ENCODE measurements at regions not wholly inside any gene's neighbourhood (a gene's known extent, or its start where the extent isn't known, plus 50 kb on each side); places are given as distances from the start of the nearest gene placed in this dataset.

DNA sequence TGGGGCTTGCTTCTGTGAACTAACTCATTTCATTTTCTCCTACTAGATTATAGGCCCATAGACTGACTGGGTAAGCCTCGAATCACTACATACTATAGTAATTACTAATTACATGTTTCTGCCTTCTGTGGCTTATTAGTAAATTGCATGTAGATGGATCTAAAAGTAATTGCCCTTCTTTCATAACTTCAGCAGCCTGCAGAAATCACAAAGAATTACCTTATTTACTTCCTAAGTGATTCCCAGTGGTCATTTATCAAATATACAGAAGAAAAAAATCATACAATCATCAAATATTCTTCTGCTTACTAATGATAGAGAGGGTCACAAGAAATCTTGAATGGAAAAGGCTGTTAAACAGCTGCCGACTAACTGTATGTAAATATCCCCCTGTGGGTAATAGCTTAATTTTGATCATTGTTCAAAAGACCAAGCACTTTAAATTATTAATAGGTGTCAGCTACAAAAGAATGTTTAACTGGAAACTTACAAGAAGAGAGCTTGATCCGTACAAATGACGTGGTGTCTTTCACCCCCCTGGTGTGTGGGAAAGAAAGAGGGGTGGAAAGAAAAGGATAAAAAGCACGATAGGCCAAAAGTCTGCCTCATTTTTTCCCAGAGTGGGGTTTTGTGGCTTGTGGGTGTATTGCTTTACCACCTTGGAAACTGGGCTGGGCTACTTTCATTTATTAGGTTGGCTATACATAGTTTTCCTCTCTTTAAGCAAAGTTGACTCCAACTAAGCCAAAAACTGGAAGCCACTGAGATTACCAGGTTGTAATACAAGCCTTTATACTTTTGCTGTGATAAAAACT, 361.8 kb upstream of the ZMIZ1 start:
- DNase-seq = no peak

DNA sequence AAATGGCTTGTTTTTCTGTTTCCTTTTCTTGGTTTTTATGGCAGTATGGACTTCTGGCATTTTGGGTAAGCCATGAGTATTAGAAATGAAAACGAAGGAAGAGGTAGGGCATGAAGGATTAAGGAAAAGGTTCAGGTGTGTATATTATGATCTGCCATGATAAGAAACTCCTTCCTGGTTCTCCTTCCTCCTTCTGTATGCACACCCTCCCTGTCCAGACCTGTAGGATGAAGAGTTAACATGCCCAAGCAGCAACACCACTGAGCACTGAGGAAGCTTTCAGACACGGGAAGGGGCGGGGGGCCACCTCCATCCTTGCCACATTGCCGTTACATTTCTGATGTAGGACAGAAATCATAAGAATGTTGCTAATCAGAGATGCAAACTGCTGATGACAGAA, 361.0 kb upstream of the ZMIZ1 start:
- DNase-seq = no peak

DNA sequence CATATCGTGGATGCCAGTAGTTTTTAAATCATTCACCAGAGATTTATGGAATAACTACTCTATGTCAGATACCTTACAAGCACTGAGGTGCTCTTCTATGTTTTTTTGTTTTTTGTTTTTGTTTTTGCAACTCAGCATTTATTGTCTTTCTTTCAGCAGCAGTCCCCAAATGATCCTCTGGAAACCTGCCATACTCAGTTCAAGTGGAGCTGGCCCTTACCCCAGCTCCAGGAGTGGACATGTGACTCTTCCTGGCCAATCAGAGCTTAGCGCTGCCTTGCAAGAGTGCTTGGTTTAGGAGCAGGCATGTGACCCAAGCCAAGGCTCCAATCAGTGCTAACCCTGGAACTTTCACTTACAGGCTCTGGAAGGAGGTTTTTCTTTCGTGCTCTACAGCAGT, 356.6 kb upstream of the ZMIZ1 start:
- peak; percentile 13 for DNase-seq

DNA sequence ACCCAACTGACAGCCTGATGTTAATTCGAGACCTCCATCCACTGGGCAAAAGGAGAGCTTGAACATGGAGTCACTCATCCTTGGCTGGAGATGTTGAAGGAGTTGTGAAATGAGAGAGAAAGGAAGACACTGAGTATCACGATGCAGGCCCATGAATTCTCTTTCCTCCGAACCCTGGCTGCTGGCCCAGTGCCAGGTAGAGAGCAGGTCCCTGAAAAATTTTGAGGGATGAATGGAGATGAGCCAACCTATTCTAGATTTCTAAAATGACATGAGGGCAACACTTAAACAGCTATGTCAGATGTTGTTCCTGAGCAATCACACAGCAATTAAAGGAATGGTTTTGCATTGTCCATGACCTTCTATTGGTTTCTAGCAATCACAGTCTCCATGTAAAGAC, 355.1 kb upstream of the ZMIZ1 start:
- no peak for DNase-seq

DNA sequence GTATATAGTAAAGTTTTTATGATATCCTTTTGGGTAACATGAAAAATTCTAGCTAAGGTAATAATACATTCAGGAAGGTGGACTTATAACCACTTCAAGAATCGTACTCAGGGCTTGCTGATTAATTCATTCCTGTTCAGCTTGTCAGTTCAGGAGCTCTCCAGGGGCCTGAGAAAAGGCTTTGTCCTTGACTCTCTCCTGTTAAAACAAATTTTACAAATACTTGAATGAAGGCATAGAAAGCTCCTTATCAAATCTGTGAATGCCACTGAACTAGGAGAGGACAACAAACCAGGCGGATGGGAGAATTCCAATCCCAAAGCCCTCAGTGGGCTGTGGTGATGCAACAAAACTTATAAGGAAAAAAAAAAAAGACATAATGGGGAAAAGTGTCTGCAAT, 354.5 kb upstream of the ZMIZ1 start:
- DNase-seq = no peak

DNA sequence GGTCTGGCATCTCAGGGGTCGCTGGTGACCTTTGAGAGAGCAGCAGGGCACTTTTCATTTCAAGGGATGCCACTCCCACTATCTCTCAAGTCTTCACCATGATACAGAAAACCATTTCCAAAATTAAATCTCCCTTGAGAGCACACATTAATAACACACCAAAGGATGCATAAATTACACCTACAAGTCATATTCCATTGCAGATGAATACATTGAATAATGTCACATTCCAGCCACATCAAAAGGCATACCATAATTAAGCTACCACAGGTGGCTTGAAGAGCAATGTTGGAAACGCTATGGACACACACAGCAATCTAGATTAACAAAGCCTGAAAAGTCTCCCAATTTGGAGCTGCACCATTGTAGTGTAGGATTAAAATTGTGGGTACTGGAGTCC, 353.3 kb upstream of the ZMIZ1 start:
- DNase-seq = no peak

DNA sequence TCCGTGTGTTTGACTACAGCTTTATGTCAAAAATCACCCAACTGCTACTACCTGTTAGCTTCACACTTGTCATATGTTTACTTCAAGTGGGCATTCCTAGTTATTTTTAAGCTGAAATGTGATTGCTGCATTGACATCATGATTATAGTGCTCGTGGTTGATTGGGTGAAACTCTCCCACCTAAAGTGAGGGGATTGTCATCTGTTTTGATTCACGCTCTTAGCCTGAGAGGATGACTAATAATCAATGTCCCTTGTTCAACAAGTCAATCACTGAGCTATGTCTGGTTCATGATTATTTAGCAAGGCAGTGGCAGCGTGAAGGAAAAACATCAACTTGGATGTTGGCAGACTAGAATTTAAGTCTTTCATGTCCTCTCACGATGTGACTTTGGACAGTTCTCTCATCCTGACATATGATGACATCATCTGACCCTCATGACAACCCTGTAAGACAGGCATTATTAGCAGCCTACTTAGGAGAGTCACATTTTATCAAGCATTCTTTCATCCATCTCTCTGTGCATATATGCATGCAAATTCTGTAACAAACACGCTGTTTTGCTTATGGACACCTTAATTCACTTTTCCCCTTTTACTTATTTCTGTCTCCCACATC, 352.6 kb upstream of the ZMIZ1 start:
- no peak for DNase-seq

DNA sequence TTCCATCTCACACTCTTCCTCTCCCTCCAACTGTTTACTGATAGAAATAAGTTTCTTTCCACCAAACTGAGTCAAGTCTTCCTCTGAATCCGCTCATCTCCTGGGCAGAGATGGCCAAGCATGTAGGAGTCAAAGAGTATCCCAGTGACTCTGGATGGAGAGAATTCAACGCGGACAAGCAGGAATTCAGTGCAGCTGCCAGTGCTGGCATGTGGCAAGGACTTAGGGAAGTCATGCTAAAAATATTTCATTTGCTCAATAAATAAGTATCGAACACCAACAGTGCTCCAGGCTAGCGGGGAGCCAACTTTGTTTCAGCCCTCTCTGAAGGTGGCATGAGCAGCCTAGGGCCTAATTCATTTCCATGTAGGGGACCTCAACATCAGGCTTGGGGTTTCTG, 351.6 kb upstream of the ZMIZ1 start:
- DNase-seq = no peak

DNA sequence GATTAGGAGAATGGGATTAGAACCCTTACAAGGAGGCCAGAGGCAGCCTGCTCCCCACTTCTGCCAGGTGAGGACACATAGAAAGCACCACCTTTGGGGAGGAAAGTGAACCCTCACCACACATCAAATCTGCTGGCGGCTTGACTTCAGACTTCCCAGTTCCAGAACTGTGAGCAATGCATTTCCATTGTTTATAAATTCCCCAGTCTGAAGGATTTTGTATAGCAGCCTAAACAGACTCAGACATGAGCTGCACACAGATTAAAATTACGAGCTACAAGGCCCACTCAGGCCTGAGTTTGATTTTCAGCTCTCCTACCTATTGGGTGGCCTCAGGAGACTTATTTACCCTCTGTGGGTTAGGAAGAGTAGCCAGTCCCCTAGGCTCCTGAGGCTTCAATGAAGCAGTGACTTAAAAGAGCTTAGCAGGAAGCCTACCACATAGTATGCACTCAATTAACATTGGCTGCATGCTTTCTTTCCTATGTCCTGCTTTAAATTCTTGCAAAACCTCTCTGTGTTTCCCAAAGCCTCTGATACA, 350.7 kb upstream of the ZMIZ1 start:
- no peak for DNase-seq

DNA sequence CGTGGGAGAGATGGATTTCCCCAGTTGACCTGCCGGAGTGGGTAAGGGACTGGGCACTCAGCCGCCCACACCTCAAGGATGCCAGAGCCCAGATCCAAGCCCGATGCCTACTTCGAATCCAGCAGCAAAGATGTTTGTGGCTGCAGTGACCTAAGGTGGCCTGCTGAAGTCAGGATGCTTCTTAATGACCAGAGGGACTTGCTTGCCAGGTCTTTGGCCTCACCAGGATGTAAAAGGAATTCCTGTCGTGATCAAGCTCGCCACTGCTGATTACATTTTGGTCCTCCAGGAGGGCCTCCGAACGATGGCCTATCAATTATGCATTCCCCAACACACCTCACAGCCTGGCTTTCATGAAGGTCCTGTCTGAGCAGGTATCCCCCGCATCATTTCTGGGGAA, 349.5 kb upstream of the ZMIZ1 start:
- no peak for DNase-seq

DNA sequence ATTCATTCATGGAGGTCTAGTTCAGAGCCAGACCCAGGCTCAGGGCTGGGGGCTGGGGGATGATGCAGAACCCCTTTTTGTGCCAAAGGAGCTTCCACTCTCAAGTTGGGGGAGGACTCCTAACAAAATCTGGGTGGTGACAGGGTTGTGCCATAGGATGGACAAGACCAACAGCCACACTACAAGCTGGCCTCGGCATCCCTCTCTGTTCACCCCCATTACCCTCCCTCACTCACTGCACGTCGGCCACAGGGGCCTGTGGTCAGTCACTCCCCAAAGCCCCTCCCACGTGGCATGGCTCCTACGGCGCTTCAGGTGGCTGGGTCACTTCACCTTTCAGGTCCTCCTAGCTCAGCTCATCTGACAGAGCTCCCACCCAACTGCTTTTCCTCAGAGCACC, 348.7 kb upstream of the ZMIZ1 start:
- no peak for DNase-seq

DNA sequence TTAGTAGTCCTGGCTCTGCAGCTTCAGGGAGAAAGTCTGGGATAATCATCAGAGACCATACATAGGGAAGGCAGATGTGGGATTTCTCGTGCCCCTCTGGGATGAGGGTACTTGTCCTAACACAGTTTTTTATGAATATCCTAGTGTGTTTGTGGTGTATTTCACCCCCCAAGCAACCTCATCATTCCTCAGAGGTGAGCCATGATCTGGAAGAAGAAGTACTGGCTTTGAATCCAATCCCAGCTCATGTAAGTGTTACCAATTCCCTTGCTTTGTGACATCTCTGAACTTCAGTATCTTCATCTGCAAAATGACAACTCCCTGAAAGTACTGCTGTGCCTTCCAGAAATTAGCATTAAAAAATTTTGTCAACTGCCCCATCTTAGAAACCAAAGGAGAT, 347.5 kb upstream of the ZMIZ1 start:
- DNase-seq = no peak

DNA sequence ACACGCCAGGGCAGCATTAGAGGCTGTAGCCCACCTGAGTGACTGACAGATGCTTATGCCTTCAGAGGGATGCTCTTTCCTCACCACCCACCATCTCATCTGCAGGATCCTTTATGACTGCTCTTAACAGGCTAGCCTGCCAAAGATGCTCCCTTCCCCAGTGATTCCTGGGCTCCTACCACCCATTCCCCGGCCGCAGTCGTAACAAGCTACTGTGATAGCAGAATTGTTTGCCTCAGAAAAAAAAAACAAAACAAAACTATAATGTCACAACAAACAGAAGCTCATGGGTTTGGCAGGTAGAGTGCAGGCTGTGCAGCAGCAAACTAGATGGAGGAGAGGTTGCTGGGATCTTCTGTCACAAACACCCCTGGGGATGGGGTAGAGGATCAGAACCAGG, 343.9 kb upstream of the ZMIZ1 start:
- no peak for DNase-seq

DNA sequence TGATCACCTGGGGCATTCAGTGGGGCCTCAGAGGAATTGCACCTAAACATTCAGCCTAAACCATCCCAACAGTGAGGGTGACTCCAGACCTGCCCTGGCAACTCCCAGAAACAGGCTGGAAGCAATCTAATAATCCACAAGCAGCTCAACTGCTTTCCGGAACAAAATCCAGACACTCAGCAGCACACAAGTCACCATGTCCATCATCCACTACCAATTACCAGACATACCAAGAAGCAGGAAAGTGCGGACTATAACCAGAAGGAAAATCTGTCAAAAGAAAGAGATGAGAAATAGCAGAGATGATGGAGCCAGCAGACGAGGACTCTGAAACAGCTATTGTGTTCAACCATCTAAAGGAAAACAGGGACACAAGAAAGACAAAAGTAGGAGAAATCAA, 342.6 kb upstream of the ZMIZ1 start:
- no peak for DNase-seq

DNA sequence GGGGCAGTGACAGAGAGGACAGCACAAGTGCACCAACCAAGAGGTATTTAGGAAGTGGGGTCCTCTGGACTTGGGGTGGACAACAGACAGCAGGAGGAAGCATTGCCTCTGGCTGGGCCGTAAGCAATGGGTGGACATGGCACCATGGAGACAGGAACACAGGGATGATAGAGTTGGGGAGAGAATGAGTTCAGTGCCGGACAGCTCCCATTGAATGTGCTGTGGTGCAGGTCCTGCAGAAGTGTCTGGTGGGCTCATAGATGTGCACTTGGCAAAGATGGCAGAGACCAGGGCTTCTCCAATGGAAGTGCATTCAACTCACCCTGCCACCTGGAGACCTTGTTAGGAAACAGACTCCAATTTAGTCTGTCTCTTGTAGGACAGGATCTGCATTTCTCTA, 341.5 kb upstream of the ZMIZ1 start:
- no peak for DNase-seq

DNA sequence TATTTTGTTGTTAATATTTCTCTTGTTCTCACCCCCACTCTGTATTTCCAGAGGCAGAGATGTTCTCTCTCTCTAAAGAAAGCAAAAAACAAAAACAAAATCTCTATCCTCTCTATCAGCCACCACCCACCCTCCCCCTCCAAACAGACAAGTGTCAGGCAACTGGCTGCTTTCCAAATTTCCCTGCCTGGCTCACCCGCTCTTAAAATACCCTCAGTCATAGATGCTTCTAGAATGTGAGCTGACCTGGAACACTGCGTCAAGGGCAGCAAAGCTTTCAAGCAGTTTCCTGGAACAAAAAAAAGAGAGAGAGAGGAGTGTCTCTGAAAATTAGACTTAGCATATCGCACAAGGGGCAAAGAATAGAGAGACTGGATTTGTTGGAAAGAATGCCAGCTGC, 341.0 kb upstream of the ZMIZ1 start:
- no peak for DNase-seq

DNA sequence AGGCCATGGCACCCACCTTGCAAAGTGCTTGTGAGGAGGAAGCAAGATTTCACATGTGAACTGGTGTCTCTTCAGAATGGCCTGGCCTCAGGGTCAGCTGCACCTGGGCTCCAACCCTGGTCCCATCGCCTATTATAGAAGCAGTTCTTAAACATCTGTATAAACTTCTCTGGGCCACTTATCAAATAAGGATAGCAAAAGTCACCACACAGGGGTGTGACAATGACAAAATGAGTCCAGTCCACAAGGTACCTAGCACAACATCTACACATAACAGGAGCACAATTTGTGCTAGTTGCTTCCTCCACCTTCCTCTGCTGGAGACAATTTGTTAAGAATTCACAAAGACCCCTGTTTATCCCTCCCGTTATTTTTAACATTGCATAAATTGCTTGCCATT, 340.6 kb upstream of the ZMIZ1 start:
- no peak for DNase-seq

DNA sequence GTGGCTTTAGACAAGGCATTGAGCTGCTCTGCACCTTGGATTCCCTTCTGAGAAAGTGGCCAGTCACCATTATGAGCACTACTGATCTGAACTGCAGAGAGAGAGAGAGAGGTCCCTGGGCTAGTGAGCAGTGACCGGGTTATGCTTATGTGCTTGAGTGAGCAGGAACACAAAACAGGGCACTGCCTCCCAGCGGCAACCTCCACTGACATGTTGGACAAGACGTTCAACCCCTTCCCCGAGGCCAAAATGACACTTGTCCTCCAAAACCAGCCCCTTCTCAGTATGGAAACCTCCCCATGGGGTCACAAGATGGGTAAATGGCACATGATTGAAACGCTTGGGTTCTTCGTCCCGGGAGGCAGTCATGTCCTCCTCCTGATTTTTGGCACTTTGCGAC, 339.4 kb upstream of the ZMIZ1 start:
- no peak for DNase-seq

DNA sequence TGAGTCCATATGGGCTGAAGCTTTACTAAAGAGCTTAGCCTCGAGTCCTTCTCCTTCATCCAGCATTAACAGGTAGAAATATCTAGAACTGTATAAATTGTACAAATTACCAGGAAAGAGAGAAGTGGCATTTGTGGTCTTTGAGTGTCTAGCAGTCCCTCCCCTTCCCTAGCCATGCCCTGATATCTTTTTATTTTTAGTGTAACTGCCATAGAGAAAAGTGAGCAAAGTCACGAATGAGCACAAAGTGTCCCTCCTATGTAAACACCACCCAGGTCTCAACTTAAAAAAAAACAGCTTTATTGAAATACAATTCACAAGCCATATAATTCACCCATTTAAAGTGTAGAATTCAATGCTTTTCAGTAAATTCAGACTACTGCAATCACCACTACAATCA, 339.0 kb upstream of the ZMIZ1 start:
- DNase-seq = no peak

DNA sequence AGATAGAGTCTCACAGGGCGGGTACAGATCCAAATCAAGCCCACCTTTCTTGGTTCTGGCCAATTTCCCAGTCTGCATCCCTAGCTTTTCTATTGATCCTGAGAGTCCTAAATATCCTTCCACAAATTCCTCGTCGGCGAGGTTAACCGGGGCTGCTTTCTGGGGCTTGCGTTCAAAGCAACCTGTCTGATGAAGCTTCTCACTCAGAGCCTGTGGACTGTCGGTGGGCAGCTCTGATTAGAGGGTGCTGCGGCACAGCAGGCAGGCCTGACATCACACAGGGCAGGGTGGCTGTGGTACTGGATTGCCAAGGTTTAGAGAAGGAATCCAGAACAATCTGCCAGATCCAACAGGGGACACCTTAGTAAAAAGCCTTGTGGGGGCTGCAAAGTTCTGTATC, 338.0 kb upstream of the ZMIZ1 start:
- no peak for DNase-seq

DNA sequence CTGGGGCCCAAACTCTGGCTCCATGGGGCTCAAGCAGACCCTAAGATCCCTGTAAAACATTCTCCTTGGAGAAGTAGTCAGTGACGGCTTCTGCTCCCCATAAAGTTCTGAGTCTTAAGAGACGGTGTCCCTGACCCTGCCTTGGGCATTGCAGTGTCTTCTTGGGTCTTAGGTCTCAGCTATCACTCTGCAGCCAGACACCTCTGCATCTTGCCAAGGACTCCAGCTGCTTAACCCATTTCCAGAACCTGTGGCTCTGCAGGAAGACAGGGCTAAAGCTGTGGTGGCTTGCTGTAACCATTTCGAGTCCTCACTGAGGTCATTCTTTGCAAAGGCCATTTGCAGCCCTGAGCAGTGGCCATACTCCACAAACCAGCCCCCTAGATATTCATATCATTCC, 337.1 kb upstream of the ZMIZ1 start:
- DNase-seq = no peak

DNA sequence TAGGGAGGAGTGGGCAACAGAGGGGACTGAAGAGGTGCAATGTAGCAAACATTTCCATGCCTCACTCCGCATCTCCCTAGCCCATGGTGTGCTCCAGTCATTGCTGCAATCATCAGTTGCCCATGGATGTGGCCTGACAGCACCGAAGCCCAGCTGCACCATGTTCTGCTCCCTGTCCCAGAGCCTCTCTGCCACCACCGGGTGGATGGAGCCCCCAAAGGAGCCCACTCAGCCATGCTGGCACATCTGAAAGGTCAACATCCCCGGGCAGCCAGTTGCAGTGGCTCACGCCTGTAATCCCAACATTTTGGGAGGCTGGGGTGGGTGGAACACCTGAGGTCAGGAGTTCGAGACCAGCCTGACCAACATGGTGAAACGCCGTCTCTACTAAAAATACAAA, 336.4 kb upstream of the ZMIZ1 start:
- no peak for DNase-seq

DNA sequence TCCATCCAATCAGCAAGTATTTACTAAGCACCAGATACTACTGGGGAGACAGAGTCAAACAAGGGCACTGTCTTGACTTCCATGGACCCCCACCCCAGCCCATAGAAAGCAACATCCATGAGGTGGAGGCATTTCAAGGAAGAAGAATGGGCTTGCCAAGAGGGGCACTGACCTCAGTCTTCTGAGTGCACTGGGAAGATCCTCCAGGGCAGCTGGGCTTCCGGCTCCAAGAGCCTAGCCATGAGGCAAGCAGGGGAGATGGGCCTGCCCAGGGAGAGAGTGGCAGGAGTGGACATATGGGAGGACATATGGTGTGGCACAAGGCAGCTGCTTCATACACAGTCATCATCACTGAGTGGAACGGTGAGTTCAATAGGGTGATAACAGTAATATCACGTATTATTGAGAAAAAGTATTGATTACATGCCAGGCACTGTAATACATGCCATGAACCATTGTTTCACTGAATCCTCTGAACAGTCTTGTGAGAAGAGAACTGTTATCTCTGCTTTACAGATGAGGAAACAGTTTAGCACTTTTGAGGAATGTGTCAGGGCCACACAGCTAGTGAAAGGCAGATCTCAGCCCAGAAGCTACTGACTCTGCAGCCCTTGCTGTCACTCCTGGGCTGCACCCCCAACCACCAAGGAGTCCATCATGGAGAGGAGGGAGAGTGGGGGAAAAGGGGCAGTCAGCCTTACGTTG, 331.7 kb upstream of the ZMIZ1 start:
- no peak for DNase-seq
